ENCODE measurements at regions not wholly inside any gene's neighbourhood (a gene's known extent, or its start where the extent isn't known, plus 50 kb on each side); places are given as distances from the start of the nearest gene placed in this dataset.
A peak's percentile ranks its signal among the peaks of the same experiment; 100 is the strongest.

DNA sequence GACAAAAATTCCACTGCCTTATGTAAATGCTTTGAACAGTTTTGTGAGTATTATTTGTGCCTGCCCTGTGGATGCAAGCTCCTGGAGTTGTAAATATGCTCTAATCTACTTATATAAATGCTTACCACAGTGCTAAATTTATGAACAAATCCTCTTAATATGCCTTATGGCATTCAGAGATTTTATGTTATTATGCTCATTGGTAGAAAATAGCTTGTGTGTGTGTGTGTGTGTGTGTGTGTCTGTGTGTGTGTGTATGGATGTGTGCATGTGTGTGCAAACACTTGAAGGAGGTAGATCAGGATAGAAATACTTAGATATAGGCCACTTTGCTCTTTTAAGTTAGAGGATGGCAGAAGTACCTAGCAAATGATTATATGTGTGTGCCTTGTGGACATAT, 253.9 kb downstream of the TAF11L14 start:
- FAIRE-seq (no peak), DNase-seq (ENCODE audit: low spot score) (no peak)

- DNase-seq (ENCODE audit: low spot score), result no peak
- FAIRE-seq, result no peak
These were observed 256.2 kb downstream of the TAF11L14 start for GRCh38 chr5:17890501-17890900.

- DNase-seq (ENCODE audit: low spot score) (no peak), FAIRE-seq (no peak)
These were observed 257.6 kb downstream of the TAF11L14 start for GRCh38 chr5:17891881-17892280.

DNA sequence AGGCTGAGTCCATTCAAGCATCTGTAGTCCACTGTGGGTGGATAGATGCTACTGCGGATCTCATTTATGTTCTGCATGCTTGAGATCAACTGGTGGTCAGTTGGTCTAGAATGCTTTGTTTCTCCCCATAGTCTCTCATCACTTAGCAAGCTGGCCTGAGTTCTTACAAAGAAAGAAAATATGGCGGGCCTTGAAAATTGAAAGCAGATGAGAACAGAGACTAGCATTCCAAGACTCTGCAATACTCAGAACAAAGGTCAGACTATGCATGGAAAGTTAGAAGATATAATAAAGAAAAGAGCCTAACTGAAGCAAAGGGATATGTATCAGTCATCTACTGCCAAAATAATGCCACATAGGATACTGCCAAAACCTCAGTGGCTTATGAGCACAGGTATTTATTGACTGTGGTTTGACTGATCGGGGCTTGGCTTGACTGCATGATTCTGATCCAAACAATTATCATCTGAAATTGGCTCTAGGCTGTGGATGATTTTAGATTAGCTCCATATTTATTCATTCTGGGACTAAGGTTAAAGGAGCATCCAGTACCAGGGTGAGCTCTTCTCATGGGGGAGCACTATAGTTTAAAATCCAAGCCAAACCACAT, 258.9 kb downstream of the TAF11L14 start:
- FAIRE-seq, result no peak
- DNase-seq (ENCODE audit: low spot score), result no peak

DNA sequence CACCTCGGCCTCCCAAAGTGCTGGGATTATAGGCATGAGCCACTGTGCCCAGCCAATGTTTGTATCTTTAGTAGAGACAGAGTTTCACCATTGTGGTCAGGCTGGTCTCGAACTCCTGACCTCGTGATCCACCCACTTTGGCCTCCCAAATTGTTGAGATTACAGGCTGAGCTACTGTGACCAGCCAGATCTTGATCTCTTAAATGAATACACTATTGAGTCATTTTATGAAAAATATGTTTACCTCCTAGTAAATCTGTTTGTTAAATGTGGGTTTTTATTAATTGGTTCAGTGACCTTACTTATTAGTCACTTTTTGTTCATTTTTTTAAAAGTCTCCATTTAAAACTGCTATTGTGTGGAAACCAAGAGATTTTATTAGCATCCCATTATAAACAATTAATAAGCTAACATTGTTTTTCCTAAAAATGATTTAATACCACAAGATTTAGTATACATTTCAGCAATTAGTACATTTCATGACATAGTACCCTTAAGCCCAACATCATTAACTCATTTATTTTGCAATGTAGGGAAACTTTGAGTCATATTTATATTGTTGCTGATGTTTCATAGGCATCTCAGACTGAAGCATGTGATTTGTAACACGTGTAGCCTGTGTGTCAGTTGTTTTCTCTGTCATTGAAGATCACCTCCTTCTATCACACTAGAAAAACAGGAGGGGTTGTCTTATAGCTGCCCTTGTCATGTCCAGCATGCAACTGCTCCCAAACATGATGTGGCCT, 261.2 kb downstream of the TAF11L14 start:
- DNase-seq (ENCODE audit: low spot score) (no peak), FAIRE-seq (no peak)

GRCh38 chr5:17896605-17897004, 262.3 kb downstream of the TAF11L14 start:
- peak; percentile 5 for FAIRE-seq
- DNase-seq (ENCODE audit: low spot score), result no peak

GRCh38 chr5:17897776-17898175, 263.5 kb downstream of the TAF11L14 start:
- no peak for FAIRE-seq

DNA sequence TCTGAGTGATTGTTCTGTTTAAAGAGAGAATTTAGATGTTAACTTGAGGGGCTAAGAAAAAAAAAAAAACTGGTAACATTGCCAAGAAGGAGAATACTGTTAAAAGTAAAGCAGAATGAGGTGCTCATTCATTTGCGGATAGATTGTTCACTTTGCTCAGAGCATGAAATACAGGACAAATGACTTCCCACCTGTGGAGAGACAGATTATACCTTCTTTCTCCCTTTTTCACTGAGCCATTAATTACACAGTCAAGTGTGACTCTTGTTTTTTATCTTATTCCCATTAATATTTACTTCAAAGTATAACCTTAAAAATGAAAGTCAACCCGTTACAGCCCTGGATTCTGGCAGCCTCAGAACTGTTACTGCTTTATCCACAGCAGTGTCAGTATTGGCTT, 264.5 kb downstream of the TAF11L14 start:
- no peak for FAIRE-seq
- no peak for DNase-seq (ENCODE audit: low spot score)

More at GRCh38 chr5:17897776-17898175, 263.5 kb downstream of the TAF11L14 start:
- no peak for DNase-seq (ENCODE audit: low spot score)

GRCh38 chr5:17907094-17907493, 272.8 kb downstream of the TAF11L14 start:
- no peak for DNase-seq (ENCODE audit: low spot score)
- no peak for FAIRE-seq

DNA sequence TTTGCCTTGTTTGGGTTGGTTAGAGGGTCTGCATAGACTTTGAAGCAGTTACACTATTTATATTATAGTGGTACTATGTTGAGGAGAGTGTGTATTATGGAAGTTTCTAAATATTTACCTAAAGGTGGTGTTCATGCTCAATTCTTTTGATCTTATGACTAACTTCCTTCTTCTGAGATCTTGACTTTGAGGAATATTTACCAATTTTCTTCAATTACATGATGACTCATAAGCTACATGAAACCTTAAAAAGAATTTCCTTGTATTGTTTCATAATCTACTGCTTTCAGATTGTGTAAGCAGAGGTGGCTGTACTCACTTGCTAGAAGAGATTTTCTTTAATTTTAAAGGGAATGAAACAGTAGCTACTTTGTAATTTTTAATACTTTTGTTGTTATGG, 276.1 kb downstream of the TAF11L14 start:
- FAIRE-seq (no peak), DNase-seq (ENCODE audit: low spot score) (no peak)

GRCh38 chr5:17912794-17913193, 278.5 kb downstream of the TAF11L14 start:
- DNase-seq (ENCODE audit: low spot score) (no peak), FAIRE-seq (no peak)

DNA sequence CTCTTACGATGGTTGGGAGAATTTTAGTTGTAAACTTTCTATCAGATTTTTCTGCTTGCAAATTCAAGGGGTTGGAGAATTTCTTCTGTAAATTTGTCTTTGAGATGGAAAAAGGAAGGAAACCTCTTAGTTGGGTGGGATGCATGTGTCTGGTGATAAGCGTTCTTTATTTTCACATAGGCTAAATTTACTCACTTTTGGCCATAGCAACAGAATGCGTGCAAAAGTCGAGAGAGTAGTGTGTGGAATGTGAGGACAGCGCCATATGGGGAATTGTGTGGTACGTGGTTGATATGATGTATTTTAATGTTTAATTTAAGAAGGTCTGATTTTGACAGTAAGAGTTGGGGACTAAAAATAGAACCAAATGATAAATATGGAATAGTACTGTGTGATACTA, 282.2 kb downstream of the TAF11L14 start:
- no peak for DNase-seq (ENCODE audit: low spot score)
- FAIRE-seq, result no peak

- DNase-seq (ENCODE audit: low spot score) (no peak), FAIRE-seq (peak; percentile 59)
These were observed 283.2 kb downstream of the TAF11L14 start for GRCh38 chr5:17917465-17917864.

- DNase-seq (ENCODE audit: low spot score) (no peak), FAIRE-seq (no peak)
These were observed 284.3 kb downstream of the TAF11L14 start for GRCh38 chr5:17918373-17919104.

- DNase-seq (ENCODE audit: low spot score), result no peak
- peak; percentile 27 for FAIRE-seq
These were observed 291.0 kb downstream of the TAF11L14 start for GRCh38 chr5:17925276-17925675.

- FAIRE-seq (no peak), DNase-seq (ENCODE audit: low spot score) (no peak)
These were observed 294.3 kb downstream of the TAF11L14 start for GRCh38 chr5:17928581-17928981.

- no peak for FAIRE-seq
- DNase-seq (ENCODE audit: low spot score), result no peak
These were observed 294.9 kb downstream of the TAF11L14 start for GRCh38 chr5:17929171-17929570.

GRCh38 chr5:17930346-17930745, 296.1 kb downstream of the TAF11L14 start:
- FAIRE-seq (no peak), DNase-seq (ENCODE audit: low spot score) (no peak)

DNA sequence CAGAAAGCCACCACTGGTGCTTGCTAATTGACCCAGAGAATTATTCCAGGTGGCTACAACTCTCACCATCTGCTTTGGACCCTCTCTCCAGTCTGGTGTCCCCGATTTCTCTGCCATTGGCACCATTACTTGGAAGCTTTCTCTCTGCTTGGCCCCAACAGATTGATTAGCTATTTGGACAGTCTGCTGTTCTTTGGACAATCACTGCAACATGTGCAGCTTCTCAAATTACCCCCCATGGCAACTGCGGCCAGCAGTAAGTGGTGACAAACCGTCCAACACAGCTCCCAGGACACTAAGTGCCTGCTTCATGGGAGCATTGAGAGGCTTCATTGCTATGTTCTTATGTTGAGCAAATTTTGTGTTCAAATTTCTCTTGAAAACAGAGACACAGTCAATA, 309.8 kb downstream of the TAF11L14 start:
- DNase-seq (ENCODE audit: low spot score), result no peak
- FAIRE-seq, result no peak

DNA sequence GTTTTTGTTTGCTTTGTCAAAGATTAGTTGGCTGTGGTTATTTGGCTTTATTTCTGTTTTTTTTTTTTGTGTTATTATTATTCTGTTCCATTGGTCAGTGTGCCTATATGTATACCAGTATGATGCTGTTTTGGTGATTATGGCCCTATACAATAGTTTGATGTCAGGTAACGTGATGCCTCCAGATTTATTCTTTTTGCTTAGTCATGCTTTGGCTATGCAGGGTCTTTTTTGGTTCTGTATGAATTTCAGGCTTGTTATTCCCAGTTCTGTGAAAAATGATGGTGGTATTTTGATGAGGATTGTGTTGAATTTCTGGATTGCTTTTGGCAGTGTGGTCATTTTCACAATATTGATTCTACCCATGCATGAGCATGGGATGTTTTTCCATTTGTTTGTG, 312.8 kb downstream of the TAF11L14 start:
- FAIRE-seq (no peak), DNase-seq (ENCODE audit: low spot score) (no peak)

DNA sequence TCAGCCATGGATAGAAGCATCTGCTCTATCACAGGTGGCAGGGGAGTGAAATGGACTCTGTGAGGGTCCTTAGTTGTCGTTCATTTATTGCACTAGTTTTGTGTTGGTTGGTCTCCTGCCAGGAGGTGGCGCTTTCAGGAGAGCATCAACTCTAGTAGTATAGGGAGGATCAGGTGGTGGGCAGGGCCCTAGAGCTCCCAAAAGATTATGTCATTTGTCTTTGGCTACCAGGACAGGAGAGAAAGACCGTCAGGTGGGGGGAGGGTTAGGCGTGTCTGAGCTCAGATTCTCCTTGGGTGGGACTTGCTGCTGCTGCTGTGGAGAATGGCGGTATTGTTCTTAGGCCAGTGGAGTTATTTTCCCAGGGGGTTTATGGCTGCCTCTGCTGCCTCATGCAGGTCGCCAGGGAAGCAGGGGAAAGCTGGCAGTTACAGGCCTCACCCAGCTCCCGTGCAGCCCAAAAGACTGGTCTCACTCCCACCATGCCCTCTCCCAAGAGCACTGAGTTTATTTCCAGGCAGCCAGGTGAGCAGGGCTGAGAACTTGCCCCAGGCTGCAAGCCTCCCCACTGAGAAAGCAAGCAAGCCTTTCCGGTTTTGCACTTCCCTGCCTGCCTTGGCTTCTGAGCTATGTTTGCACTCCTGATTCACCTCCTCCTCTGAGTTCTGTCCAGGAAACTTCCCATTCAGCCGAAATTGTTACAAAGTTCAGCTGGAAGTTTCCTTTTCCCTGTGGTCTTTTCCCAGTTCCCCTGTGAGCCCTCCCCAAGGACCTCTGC, 317.3 kb downstream of the TAF11L14 start:
- FAIRE-seq (no peak), DNase-seq (ENCODE audit: low spot score) (no peak)

DNA sequence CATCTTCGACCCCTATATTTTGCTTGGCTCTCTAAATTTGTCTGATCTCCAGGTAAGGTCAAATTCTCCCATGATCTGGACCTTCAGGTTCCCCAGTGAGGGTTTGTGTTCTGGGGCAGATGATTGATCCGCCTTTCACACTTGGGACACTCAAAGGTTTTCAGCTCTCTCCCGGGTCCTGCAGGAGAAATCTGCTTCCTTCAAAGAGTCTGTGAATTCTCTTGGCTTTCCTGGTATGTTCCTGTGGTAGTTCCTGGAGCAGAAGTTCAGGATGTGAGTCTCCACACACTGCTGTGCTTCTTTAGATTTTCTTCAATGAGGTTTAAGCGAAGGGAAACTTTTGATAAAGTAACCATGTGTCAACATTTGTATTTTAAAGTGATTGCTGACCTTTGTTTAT, 318.0 kb downstream of the TAF11L14 start:
- FAIRE-seq, result no peak

More for the DNA sequence above, 318.0 kb downstream of the TAF11L14 start:
- no peak for DNase-seq (ENCODE audit: low spot score)
